GM12801 (cell line): ENCODE measurements at regions not wholly inside any gene's neighbourhood (a gene's known extent, or its start where the extent isn't known, plus 50 kb on each side); places are given as distances from the start of the nearest gene placed in this dataset.

Experiments used
- TF ChIP-seq, protein P1 (sequence below): IDR thresholded peaks from one replicate; pipeline ENCODE4 v1.5.1; 2011; ENCODE audit warnings: control low read depth; ENCODE audit not compliant: insufficient read length; ENCODE audit errors: extremely low read depth

GRCh38 chr12:45629292-45629691, 100.2 kb upstream of the ARID2 start:
- TF ChIP-seq, protein P1, sequence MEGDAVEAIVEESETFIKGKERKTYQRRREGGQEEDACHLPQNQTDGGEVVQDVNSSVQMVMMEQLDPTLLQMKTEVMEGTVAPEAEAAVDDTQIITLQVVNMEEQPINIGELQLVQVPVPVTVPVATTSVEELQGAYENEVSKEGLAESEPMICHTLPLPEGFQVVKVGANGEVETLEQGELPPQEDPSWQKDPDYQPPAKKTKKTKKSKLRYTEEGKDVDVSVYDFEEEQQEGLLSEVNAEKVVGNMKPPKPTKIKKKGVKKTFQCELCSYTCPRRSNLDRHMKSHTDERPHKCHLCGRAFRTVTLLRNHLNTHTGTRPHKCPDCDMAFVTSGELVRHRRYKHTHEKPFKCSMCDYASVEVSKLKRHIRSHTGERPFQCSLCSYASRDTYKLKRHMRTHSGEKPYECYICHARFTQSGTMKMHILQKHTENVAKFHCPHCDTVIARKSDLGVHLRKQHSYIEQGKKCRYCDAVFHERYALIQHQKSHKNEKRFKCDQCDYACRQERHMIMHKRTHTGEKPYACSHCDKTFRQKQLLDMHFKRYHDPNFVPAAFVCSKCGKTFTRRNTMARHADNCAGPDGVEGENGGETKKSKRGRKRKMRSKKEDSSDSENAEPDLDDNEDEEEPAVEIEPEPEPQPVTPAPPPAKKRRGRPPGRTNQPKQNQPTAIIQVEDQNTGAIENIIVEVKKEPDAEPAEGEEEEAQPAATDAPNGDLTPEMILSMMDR: no peak

DNA sequence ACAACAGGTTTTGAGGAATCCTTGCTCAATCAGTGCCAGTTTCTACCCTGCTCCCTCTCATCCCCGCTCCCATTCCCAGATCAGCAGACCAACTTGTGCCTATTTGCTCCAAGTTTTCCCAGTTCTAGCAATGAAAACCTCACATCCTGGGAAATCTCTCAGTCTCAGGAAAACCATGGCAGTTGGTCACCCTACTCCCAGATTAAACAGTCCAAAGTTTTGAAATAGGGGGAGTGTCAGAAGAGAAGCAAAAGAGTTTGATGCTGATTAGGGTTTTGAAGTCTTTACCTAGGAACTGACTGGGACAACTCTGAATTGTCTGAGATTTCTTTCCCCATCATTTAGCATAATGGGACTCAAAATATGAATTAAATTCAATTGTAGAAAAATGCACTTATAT, 95.8 kb upstream of the ARID2 start:
- TF ChIP-seq, protein P1: no peak

DNA sequence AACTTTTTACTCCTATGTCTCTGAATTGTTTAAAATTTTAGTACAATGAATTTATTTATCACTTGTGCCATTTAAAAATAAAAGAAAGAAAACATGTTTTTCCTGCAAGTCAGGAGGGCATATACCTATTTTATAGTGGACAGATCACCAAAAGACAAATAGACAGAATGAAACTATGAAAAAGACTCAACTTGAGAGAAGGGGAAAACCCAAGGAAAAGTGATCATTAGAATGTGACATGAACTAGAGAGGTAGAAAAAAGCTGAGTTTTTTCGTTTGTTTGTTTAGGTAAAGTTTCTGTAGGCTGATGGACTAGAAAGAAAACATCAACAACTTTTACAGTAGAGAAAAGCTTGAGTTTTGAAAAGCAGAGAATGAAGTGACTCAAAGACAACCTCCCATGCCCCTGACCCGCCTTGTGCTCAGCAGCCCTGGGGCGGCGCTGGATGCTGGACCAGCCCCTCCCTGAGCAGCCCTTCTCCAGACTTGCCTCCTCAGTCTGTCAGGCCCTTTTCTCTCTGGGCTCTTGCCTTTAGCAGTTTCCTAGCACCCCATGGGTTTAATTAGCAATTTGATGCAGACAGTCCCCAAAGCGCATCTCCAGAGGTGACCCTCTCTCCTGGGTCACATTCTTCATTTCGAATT, 95.1 kb upstream of the ARID2 start:
- TF ChIP-seq, protein P1: no peak

DNA sequence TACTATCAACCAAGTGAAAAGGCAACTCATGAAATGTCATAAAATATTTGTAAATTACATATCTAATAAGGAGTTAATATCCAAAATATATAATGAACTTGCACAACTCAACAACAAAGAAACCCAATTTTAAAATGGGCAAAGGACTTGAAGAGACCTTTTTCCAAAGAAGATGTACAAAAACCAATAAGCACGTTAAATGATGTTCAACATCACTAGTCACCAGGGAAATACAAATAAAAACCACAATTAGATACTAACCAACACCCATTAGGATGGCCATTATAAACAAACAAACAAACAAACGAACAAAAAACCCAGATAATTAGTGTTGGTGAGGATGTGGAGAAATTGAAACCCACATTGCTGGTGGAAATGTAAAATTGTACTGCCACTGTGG, 92.3 kb upstream of the ARID2 start:
- TF ChIP-seq, protein P1: no peak

GRCh38 chr12:45637706-45638105, 91.8 kb upstream of the ARID2 start:
- TF ChIP-seq, protein P1: no peak

DNA sequence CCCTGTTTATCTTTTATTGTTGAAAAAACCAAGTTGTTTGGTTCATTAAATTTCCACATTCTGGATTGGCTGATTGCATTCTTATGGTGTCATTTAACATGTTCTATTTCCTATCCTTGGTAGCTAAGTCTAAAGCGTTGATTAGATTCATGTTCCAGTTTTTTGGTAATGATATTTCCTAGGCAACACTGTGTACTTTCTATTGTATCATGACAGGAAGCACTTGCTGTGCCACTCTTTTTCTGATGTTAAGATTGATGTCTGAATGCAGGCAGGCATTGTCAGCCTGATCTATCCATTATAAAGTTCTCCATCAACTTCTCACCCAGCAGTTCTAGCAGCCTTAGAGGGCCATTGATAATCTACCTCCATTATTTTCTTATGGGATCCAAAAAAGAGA, 91.1 kb upstream of the ARID2 start:
- TF ChIP-seq, protein P1: no peak

DNA sequence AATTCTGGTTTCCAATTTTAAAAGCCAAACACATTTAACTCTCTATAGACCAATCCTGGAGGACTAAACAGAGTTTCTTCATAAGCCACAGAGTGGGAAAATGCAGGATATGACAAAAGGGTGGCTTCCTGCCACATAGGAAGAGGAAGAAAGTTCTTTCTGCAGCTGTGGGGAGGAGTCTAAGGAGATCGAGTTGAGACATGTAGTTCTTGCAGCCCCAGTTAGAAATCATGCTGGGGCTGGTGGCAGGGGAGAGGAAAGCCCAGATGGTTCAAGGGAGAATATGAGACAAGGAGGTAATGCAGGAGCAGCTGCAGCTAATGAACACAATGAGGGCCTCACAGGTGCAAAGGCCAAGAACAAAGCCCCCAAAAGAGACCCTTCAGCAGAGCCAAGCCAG, 85.0 kb upstream of the ARID2 start:
- TF ChIP-seq, protein P1: no peak
